H9 (cell line): ENCODE measurements at regions not wholly inside any gene's neighbourhood (a gene's known extent, or its start where the extent isn't known, plus 50 kb on each side); places are given as distances from the start of the nearest gene placed in this dataset.

Experiments
- DNase-seq: peaks from one replicate; pipeline ENCODE4 v3.0.0-alpha.2; 2017
- H2AFZ ChIP-seq: one replicate; pipeline ENCODE4 v1.6.1; 2013; ENCODE audit warnings: mild to moderate bottlenecking, low read length, control low read depth, moderate library complexity
- H2AK5ac ChIP-seq: 2 replicates; pipeline ENCODE4 v1.6.1; 2013; ENCODE audit warnings: low read length, control low read depth, mixed read lengths; ENCODE audit not compliant: insufficient read length
- H2BK120ac ChIP-seq: one replicate; pipeline ENCODE4 v1.6.1; 2013; ENCODE audit warnings: low read depth, mild to moderate bottlenecking, low read length, control low read depth, inconsistent platforms; ENCODE audit not compliant: poor library complexity, severe bottlenecking
- H2BK12ac ChIP-seq: 2 replicates; pipeline ENCODE4 v1.6.1; 2013; ENCODE audit warnings: low read length, control low read depth, mixed read lengths, low read depth; ENCODE audit not compliant: insufficient read length
- H2BK15ac ChIP-seq: 2 replicates; pipeline ENCODE4 v1.6.1; 2013; ENCODE audit warnings: low read depth, low read length, control low read depth
- H2BK20ac ChIP-seq: one replicate; pipeline ENCODE4 v1.6.1; 2013; ENCODE audit warnings: low read depth, mild to moderate bottlenecking, low read length, control low read depth, inconsistent platforms; ENCODE audit not compliant: poor library complexity, severe bottlenecking
- H2BK5ac ChIP-seq: 2 replicates; pipeline ENCODE4 v1.6.1; 2013; ENCODE audit warnings: low read length, control low read depth, mixed read lengths; ENCODE audit not compliant: insufficient read length
- H3K14ac ChIP-seq: 2 replicates; pipeline ENCODE4 v1.6.1; 2013; ENCODE audit warnings: low read length, control low read depth; ENCODE audit not compliant: insufficient read depth
- H3K18ac ChIP-seq: 2 replicates; pipeline ENCODE4 v1.6.1; 2013; ENCODE audit warnings: low read depth, mild to moderate bottlenecking, mixed read lengths, low read length, control low read depth; ENCODE audit not compliant: insufficient read length
- H3K23ac ChIP-seq: 2 replicates; pipeline ENCODE4 v1.6.1; 2013; ENCODE audit warnings: low read length, control low read depth, mixed read lengths, low read depth; ENCODE audit not compliant: insufficient read length
- H3K23me2 ChIP-seq: 2 replicates; pipeline ENCODE4 v1.6.1; 2013; ENCODE audit warnings: low read depth, mild to moderate bottlenecking, mixed read lengths, low read length, control low read depth; ENCODE audit not compliant: insufficient read length, poor library complexity, severe bottlenecking
- H3K27ac ChIP-seq: 2 replicates; pipeline ENCODE4 v1.5.1; 2013; ENCODE audit warnings: low read length, control low read depth, mixed read lengths, low read depth; ENCODE audit not compliant: insufficient read length
- H3K27me3 ChIP-seq: 2 replicates; pipeline ENCODE4 v1.6.1; 2013; ENCODE audit warnings: low read length, control low read depth, inconsistent platforms; ENCODE audit not compliant: insufficient read depth
- H3K4ac ChIP-seq: 2 replicates; pipeline ENCODE4 v1.6.1; 2013; ENCODE audit warnings: low read depth, mild to moderate bottlenecking, control low read depth, inconsistent platforms, low read length, moderate library complexity
- H3K4me1 ChIP-seq: 2 replicates; pipeline ENCODE4 v1.6.1; 2013; ENCODE audit warnings: low read length, control low read depth, inconsistent platforms; ENCODE audit not compliant: insufficient read depth
- H3K4me2 ChIP-seq: 2 replicates; pipeline ENCODE4 v1.6.1; 2013; ENCODE audit warnings: low read length, control low read depth, mixed read lengths; ENCODE audit not compliant: insufficient read length, insufficient read depth
- H3K56ac ChIP-seq: 2 replicates; pipeline ENCODE4 v1.6.1; 2013; ENCODE audit warnings: low read depth, mild to moderate bottlenecking, mixed read lengths, low read length, control low read depth; ENCODE audit not compliant: insufficient read length
- H3K79me1 ChIP-seq: 2 replicates; pipeline ENCODE4 v1.6.1; 2013; ENCODE audit warnings: low read depth, mild to moderate bottlenecking, moderate library complexity, low read length, control low read depth, inconsistent platforms; ENCODE audit not compliant: insufficient read depth, poor library complexity, severe bottlenecking
- H3K79me2 ChIP-seq: 2 replicates; pipeline ENCODE4 v1.6.1; 2013; ENCODE audit warnings: low read length, control low read depth, inconsistent platforms; ENCODE audit not compliant: insufficient read depth
- H3K9ac ChIP-seq: 2 replicates; pipeline ENCODE4 v1.6.1; 2013; ENCODE audit warnings: low read length, control low read depth, mixed read lengths; ENCODE audit not compliant: insufficient read length; ENCODE audit errors: extremely low read depth
- H3K9me3 ChIP-seq: one replicate; pipeline ENCODE4 v1.6.1; 2013; ENCODE audit warnings: low read depth, low read length, inconsistent platforms; ENCODE audit not compliant: control insufficient read depth
- H3T11ph ChIP-seq: one replicate; pipeline ENCODE4 v1.6.1; 2013; ENCODE audit warnings: mild to moderate bottlenecking, low read length, control low read depth, inconsistent platforms
- H4K20me1 ChIP-seq: one replicate; pipeline ENCODE4 v1.6.1; 2013; ENCODE audit not compliant: control insufficient read depth, insufficient read length, insufficient read depth
- H4K5ac ChIP-seq: 2 replicates; pipeline ENCODE4 v1.6.1; 2013; ENCODE audit warnings: low read depth, mild to moderate bottlenecking, mixed read lengths, low read length, control low read depth; ENCODE audit not compliant: insufficient read length
- H4K8ac ChIP-seq: replicated peaks from 2 replicates; pipeline ENCODE4 v1.6.1; 2013; ENCODE audit warnings: low read length, control low read depth, mixed read lengths, low read depth; ENCODE audit not compliant: insufficient read length
- H4K91ac ChIP-seq: 2 replicates; pipeline ENCODE4 v1.6.1; 2013; ENCODE audit warnings: low read depth, mild to moderate bottlenecking, moderate library complexity, mixed read lengths, low read length, control low read depth; ENCODE audit not compliant: insufficient read length
- H3K27ac Mint-ChIP-seq, 3 experiments: 2 replicates in 2 of 3; 3 replicates in 1 of 3; pipeline ENCODE4 v1.8.0; 2020 to 2021; ENCODE audit warnings: mixed read lengths in 3 of 3, mild to moderate bottlenecking in 1 of 3, moderate library complexity in 1 of 3
- H3K27me3 Mint-ChIP-seq: 2 replicates; pipeline ENCODE4 v1.8.0; 2021; ENCODE audit warnings: low read depth, mild to moderate bottlenecking, moderate library complexity, mixed read lengths
- H3K36me3 Mint-ChIP-seq, 3 experiments: 2 replicates in 2 of 3; 3 replicates in 1 of 3; pipeline ENCODE4 v1.8.0; 2020 to 2021; ENCODE audit warnings: low read depth in 3 of 3, mixed read lengths in 3 of 3; ENCODE audit not compliant: insufficient read depth in 1 of 3
- H3K4me1 Mint-ChIP-seq, 2 experiments: 2 replicates each; pipeline ENCODE4 v1.8.0; 2020; ENCODE audit warnings: mixed read lengths in 2 of 2
- H3K4me3 Mint-ChIP-seq, 2 experiments: 2 replicates in 1 of 2; 3 replicates in 1 of 2; pipeline ENCODE4 v1.8.0; 2020 to 2021; ENCODE audit warnings: mild to moderate bottlenecking in 2 of 2, mixed read lengths in 2 of 2, moderate library complexity in 1 of 2
- H3K9me3 Mint-ChIP-seq, 2 experiments: 2 replicates in 1 of 2; 3 replicates in 1 of 2; pipeline ENCODE4 v1.8.0; 2020; ENCODE audit warnings: mild to moderate bottlenecking in 2 of 2, mixed read lengths in 2 of 2, moderate library complexity in 1 of 2
- WGBS: extraction: QIAGEN DNeasy Blood & Tissue Kit; methylation state at CpG from one replicate; pipeline ENCODE4 v1.1.7; 2013; ENCODE audit warnings: missing lambda C conversion rate, low lambda C conversion rate, mixed read lengths; ENCODE audit not compliant: insufficient read length; ENCODE audit errors: extremely low coverage; 5-methylcytosine and 5-hydroxymethylcytosine counted together
- TF ChIP-seq, protein P1 (sequence below): fragments of 200-600 bp; sonication (generic); conservative IDR thresholded peaks from 3 replicates; pipeline ENCODE4 v1.8.0; 2021; ENCODE audit warnings: antibody characterized with exemption, mild to moderate bottlenecking

- Histone ChIP-seq H3K4me2 (no peak overlapping the region), H2BK12ac (no peak overlapping the region), H3K18ac (no peak overlapping the region), H4K20me1 (no peaks in the 10 kb centered on the region), H2BK20ac (no peak overlapping the region), H3K4me1 (no peaks in the 10 kb centered on the region), H3K9me3 (no peaks in the 10 kb centered on the region), H4K5ac (no peak overlapping the region), H3K27me3 (no peaks in the 10 kb centered on the region), H3K4ac (no peak overlapping the region), H2BK5ac (no peak overlapping the region), H3K14ac (no peak overlapping the region), H3K27ac (no peak overlapping the region), H3K23ac (no peak overlapping the region), H3K23me2 (no peaks in the 10 kb centered on the region), H3K79me1 (no peaks in the 10 kb centered on the region), H3T11ph (no peak overlapping the region), H3K9ac (no peak overlapping the region), H4K8ac (no peak overlapping the region), H3K56ac (no peak overlapping the region), H2AK5ac (no peak overlapping the region), H3K79me2 (no peaks in the 10 kb centered on the region), H2BK15ac (no peak overlapping the region), H2BK120ac (no peak overlapping the region), H2AFZ (no peak overlapping the region), H4K91ac (no peak overlapping the region)
- H3K27ac Mint-ChIP-seq = no peak overlapping the region
- WGBS = no CpG with 5 or more reads among the region's 2 CpGs
- H3K9me3 Mint-ChIP-seq = peaks cover 0 to 4% of the 10 kb centered on the region in 2 experiments; a peak in 3 of 5 replicates
- no peaks in the 10 kb centered on the region for H3K4me1 Mint-ChIP-seq
- H3K4me3 Mint-ChIP-seq = no peak overlapping the region
- no peaks in the 10 kb centered on the region for H3K27me3 Mint-ChIP-seq
- no peaks in the 10 kb centered on the region; a peak in 1 of 7 replicates for H3K36me3 Mint-ChIP-seq
- TF ChIP-seq, protein P1, sequence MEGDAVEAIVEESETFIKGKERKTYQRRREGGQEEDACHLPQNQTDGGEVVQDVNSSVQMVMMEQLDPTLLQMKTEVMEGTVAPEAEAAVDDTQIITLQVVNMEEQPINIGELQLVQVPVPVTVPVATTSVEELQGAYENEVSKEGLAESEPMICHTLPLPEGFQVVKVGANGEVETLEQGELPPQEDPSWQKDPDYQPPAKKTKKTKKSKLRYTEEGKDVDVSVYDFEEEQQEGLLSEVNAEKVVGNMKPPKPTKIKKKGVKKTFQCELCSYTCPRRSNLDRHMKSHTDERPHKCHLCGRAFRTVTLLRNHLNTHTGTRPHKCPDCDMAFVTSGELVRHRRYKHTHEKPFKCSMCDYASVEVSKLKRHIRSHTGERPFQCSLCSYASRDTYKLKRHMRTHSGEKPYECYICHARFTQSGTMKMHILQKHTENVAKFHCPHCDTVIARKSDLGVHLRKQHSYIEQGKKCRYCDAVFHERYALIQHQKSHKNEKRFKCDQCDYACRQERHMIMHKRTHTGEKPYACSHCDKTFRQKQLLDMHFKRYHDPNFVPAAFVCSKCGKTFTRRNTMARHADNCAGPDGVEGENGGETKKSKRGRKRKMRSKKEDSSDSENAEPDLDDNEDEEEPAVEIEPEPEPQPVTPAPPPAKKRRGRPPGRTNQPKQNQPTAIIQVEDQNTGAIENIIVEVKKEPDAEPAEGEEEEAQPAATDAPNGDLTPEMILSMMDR = no peak
- no peak for DNase-seq
These were observed 1441.6 kb upstream of the PCDH7 start for GRCh38 chr4:29278585-29278984.
